Renal pelvis (tissue), 1 donor: ENCODE measurements at regions not wholly inside any gene's neighbourhood (a gene's known extent, or its start where the extent isn't known, plus 50 kb on each side); places are given as distances from the start of the nearest gene placed in this dataset.
"Not testable (repeated sequence)": the region's sequence is repeated elsewhere in the genome, so short reads cannot be mapped to it uniquely, and the experiment has no call there.

Experiments
- DNase-seq: peaks from one replicate; pipeline ENCODE4 v3.0.0-alpha.2; 2013

GRCh38 chr1:163472651-163473248, 151.0 kb downstream of the NUF2 start:
- peak; percentile 10 for DNase-seq

DNA sequence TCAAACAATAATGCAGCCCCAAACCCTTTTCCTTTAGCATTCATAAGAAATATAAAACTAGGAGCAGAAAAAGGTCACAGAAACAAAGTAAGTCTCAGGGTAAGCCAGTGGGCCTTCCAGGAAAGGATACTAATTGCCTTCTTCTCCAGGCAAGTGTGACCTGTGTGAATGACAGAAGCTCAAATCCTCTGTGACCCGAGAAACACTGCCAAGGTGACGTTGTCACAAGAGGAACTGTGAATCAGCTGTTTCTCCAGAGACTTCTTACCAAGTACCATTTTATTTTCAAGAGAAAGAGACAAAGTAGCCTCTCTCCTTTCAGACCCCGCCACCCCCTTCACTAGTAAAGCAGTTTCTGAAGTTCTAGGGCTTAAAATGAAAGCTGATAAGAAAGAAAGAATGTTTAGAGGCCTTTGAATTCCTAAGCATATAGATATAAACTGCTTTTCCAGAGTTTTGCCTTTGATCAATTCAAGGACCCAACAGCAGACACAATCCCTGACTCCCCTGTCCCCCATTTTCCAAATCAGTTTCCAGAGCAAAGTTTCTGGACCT, 155.6 kb downstream of the NUF2 start:
- DNase-seq, result peak; percentile 2

DNA sequence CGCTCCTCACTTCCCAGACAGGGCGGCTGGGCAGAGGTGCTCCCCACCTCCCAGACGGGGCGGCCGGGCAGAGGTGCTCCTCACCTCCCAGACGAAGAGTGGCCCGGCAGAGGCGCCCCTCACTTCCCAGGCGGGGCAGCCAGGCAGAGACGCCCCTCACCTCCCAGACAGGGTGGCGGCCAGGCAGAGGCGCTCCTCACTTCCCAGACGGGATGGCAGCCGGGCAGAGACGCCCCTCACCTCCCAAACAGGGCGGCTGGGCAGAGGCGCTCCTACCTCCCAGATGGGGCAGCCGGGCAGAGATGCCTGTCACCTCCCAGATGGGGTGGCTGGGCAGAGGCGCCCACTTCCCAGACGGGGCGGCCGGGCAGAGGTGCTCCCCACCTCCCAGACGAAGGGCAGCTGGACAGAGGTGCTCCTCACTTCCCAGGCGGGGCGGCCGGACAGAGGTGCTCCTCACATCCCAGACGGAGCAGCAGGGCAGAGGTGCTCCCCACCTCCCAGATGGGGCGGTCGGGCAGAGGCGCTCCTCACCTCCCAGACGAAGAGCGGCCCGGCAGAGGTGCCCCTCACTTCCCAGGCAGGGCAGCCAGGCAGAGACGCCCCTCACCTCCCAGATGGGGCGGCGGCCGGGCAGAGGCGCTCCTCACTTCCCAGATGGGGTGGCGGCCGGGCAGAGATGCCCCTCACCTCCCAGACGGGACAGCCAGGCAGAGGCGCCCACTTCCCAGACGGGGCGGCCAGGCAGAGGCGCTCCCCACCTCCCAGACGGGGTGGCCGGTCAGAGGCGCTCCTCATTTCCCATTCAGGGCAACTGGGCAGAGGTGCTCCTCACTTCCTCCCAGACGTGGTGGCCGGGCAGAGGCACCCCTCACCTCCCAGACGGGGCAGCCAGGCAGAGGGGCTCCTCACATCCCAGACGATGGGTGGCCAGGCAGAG, 176.9 kb downstream of the NUF2 start:
- not testable (repeated sequence) for DNase-seq

DNA sequence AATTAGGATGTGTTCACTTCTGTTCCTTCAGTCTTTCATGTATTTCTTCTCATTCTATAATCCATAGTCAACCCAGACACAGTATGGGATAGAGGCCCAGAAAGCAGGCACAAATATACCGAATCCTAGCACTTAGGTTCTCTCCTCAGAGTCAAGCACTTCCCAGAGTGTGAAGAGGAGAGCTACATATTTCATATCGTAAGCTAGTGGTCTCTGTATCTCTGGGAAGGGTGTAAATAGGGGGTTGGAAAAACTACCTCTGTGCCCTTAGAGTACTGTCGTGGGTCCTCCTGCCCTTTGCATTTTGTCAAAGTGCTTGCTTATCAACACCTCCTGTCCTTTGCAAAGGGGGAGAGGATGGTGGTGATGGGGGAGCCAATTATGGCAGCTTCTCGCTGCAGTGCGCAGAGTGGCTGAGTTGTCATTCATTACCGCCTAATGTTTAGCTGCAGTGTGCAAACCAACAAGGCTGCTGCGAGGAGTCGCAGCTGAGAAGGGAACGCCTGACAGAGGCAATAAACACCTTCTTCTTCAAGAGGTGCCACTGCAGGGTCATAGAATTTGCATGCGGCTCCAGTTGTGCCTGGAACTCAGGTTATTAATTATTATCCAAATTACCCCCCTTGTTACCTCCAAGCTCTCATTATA, 182.7 kb downstream of the NUF2 start:
- DNase-seq, result no peak

GRCh38 chr1:163509114-163509513, 187.4 kb downstream of the NUF2 start:
- DNase-seq, result no peak

GRCh38 chr1:163512349-163512989, 190.7 kb downstream of the NUF2 start:
- DNase-seq, result no peak

DNA sequence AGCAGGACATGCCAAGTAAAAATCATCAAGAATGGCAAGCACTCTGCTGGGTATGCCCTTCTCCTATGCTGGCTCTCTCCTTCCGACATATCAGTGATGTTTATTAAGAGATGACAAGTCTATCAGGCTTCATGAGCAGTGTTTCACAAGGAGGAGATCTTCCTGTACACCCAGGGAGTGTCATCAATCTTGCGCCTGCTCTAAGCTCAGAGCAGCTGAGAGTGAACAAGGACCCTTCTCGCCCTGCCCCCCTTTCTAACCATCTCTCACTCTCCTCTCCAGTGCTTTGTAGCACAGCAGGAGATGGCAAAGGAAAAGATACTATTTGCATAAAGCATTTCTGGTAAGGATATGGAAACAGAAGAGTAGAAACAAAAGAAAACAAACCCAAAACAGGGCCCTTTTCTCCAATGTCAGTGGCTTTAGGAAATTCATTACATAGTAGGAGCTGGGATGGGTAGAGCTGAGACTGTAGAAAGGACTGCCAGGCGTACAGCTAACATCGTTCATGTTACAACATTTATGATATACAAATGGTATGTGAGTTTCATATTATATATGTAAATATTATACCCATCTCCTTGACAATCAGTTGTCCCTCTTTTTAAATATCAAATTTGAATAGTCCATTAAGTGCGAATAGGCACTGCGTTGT, 201.7 kb downstream of the NUF2 start:
- DNase-seq, result no peak

- no peak for DNase-seq
Observed at GRCh38 chr1:163528710-163529348, 207.1 kb downstream of the NUF2 start.

DNA sequence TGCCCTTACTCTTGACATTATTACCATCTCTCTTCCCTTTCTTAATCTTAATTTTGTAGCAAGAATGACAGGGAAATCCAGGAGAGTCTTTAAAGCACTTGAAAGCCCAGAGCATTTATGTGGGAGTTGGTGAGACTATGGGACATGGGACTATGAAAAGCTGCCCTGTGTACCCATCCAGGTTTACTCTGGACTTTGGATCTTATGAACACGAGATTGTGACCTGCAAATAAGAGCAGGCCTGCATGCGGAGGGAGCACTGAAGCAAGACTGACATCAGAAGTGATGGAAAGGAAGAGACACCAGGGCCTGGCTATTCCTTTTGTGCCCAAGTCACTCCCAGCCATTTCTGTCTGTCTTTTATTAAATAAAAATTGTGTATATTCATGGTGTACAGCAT, 209.6 kb downstream of the NUF2 start:
- DNase-seq, result no peak

DNA sequence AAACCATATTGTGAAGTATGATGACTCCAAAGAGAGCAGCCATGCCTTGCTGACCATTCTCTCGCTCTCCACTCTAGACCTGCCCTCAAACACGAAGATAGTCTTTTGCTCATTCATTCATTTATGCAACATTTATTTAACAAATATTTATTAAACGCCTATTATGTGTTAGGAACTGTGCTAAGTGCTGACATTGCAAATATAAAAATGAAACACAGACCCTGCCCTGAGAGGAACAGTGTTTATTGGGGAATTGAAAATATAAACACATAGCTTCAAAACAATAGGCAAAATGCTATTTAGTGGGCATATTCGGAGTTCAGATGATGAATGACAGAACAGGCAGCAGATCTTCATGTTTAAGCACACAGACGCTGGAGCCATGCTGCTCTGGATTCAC, 213.6 kb downstream of the NUF2 start:
- no peak for DNase-seq

- DNase-seq, result no peak
Observed at GRCh38 chr1:163535807-163536206, 214.1 kb downstream of the NUF2 start.

GRCh38 chr1:163537809-163538208, 216.1 kb downstream of the NUF2 start:
- DNase-seq, result no peak

DNA sequence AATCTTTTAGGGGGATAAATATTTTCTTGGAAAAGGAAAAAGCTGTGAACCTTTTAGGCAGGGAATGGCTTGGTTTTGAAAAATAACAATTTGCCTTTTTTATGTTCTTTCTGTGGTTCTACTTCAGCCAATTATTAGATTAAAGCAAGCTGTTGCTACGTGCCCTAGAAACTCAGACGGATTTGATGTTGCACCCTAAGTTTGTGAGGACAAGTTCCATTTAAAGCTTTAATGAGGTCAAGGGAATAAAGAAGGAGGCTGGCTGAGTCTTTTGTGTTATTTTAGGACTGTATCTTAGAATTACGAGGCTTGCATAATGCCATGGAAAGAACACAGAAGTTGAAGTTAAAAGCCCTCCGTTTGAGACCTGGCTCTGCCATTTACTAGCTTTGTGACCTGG, 216.9 kb downstream of the NUF2 start:
- DNase-seq, result peak; percentile 80

DNA sequence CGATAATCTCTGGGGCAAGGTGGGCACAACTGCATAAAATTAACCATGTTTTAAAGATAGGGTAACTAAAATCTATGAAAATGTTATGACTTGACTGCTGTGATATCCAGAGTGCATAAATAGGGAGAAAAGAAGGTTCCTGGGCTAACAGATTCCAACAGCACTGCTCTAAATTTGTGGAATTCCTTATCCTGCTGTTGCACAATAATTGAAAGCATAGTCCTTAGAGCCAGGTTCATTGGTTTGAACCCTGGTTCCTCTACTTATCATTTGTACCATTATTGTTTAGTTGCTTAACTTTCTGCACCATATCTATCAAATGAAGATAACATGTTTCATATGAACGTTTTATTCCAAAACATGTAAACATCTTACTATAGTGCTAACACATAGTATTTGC, 219.0 kb downstream of the NUF2 start:
- no peak for DNase-seq

DNA sequence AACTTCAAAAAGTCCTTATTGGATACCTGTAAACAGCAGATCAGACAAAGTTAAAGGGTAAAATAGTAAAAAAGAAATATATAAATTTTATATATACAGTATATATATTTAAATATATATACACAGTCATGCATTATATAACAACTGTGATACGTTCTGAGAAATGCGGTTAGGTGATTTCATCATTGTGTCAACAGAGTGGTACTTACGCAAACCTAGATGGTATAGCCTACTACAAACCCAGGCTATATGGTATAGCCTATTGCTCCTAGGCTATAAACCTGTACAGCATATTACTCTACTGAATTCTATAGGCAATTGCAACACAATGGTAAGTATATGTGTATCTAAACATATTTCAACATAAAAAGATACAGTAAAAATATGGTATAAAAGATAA, 222.7 kb downstream of the NUF2 start:
- DNase-seq, result no peak

GRCh38 chr1:163558162-163558561, 236.4 kb downstream of the NUF2 start:
- no peak for DNase-seq

GRCh38 chr1:163561580-163562295, 240.0 kb downstream of the NUF2 start:
- no peak for DNase-seq

GRCh38 chr1:163562355-163562754, 240.6 kb downstream of the NUF2 start:
- no peak for DNase-seq

DNA sequence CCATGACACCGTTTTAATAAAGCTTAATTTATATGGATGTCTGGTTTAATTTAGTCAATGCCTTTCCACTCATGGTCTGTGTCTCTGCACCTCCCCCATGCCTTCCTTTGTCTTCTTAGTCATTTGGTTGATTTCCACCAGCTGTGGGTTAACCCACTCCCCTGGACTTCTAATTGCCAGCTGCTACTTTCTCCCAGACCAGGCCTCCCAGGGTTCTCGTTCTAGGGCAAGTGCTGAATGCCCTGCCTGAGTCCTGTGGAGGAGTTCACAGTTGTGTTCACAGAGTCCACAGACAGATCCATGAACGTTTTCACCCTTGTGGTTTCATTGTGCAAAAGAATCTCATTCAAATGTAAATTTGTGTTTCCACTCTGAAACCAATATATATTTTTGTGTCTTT, 243.4 kb downstream of the NUF2 start:
- DNase-seq, result no peak

- peak; percentile 20 for DNase-seq
Observed at GRCh38 chr1:163570071-163570470, 248.3 kb downstream of the NUF2 start.
